HG02798 (cell line): ENCODE measurements at regions not wholly inside any gene's neighbourhood (a gene's known extent, or its start where the extent isn't known, plus 50 kb on each side); places are given as distances from the start of the nearest gene placed in this dataset.
"Not testable (repeated sequence)": the region's sequence is repeated elsewhere in the genome, so short reads cannot be mapped to it uniquely, and the experiment has no call there.

Experiments
- ATAC-seq: cut with Tn5 transposase; IDR thresholded peaks from one replicate; pipeline ENCODE4 v1.9.1; 2021; ENCODE audit warnings: mild to moderate bottlenecking; ENCODE audit not compliant: unreplicated experiment, poor library complexity

DNA sequence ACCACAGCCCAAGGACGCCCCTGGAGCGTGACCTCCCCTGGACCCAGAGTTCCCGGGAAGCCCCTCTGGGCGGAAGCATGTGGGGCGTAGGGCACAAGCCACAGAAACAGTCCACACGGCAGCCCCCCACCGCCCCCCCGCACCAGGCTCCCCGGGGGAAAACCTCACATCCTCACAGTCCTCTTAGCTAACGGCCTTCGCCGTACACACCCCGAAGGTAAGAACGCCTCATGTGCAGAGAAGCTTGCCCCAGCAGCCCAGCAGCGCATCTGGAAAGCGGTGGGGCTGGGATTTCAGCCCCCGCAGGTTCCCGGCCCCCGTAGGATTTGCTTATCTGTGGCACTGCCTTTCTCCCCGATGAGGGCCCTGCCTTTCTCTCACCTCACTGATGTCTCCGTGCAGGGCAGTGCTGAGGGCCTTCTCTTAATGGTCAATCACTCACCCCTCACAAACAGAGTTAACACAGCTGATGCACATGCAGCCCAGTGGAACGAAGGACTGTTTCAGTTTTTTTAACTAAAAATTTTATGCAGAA, 309.2 kb downstream of the BRD1 start:
- ATAC-seq: no peak

DNA sequence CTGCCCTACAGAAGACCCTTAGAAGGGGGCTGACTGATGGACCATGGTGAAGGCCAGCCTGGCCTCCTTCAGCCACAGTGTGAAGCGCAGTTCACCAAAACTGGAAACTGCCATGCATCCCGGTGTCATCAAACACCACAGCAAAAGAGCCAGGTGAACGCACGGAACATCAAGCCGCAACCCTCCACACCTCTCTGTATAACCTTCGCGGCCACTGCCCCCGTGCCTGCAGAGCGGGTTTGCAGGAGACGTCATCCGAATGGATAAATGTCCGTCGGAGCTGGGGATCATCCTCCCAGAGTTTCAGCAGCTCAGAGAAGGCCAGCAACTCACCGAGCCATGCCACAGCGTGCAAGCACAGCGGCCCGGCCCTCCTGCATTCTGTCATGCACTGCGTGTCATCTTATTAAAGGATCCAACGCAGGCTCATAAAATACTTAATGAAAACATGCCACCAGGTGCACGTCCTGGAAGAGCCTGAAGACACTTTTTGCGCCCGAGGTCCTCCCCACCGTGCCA, 309.9 kb downstream of the BRD1 start:
- no peak for ATAC-seq

DNA sequence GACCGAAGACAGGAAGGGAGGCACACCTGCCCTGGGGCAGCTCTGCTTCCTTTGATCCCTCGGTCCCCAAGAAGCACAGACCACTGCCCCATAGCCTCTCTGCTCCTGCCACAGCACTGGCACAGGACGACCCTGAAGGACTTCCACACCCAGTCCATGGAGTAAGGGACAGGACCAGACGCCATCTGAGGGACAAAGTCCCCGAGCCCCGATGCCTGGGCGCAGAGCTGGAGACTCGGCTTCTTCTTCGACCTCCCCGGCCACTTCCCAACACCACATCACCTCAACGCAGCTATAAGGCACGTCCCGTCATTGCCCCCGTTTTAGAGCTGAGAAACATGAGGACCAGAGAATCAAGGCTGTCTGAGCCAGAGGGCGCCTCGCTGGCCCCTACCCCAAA, 310.5 kb downstream of the BRD1 start:
- no peak for ATAC-seq

DNA sequence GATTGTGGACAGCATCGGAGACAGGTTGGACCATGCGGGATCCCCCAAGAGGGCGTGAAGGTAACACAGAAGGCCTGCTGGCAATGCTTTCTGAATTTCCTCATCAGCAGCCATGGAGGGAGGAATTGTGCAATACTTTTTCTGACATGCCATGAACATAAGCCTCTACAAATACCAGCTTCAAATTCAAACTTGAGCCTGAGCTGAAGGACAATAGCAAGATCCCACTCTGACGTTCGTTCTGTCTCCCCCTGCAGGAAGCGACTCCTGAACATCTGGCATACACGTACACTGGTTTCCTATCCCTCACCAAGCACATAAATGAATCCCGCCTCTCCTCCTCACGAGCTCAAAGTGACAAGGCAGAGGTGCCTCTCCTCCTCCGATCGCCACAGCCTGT, 312.2 kb downstream of the BRD1 start:
- no peak for ATAC-seq

DNA sequence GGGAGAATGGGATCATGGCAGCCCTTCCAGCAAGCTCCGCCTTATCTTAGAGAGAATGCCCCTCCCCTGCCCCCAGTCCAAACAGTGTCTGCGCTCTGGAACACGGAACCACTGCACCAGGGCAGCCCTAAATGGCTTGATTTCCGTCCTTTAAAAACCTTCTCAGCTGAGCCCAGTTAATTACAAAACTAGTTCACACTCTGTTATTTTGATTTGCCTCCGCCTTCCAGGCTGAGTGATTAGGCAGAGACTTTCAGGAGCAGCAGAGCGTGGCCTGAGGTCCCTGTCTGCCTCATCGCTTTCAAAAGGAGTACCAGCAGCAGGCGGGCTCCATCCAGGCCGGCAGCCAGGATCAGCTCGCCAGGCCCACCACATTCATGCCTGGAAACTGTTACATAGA, 313.0 kb downstream of the BRD1 start:
- no peak for ATAC-seq

DNA sequence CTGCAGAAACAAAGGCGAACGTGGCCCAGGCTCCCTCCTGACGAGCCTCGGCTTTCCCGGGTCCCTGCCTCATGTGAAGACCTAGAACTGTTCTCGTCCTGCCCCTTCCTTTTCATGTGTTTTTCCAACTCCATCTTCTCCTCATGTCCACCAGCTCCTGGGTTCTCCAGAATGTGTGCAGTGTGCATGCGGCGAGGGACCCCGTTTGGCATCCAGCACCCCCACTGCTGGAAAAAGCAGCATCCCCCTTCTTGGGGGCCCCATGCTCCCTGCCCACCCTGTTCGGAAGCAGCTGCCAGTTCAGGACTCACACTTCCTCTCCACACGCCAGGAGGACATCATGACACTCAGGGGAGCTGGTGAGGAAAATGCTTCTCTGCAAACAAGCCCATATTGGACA, 313.5 kb downstream of the BRD1 start:
- ATAC-seq: no peak

DNA sequence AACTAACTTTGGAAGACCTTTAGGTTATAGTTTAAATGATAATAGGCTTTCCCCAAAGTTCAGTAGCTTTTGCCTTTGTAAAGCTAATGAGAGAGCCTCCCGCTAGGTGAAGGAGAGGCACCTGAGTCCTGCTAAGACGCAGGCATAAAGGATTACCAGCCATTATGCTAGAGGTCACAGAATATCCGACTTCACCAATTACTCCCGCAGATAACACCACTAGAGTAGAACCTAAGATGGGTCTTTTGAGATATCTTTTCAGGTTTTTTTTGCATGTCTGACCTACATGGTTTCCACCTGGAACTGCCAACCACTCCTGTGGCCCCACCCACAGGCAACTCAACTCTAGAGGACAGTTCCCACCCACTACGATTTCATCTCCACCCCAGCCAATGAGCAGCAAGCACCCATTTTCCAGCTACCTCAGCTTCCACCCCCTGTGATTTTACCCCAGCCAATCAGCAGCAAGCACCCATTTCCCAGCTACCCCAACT, 314.3 kb downstream of the BRD1 start:
- no peak for ATAC-seq

DNA sequence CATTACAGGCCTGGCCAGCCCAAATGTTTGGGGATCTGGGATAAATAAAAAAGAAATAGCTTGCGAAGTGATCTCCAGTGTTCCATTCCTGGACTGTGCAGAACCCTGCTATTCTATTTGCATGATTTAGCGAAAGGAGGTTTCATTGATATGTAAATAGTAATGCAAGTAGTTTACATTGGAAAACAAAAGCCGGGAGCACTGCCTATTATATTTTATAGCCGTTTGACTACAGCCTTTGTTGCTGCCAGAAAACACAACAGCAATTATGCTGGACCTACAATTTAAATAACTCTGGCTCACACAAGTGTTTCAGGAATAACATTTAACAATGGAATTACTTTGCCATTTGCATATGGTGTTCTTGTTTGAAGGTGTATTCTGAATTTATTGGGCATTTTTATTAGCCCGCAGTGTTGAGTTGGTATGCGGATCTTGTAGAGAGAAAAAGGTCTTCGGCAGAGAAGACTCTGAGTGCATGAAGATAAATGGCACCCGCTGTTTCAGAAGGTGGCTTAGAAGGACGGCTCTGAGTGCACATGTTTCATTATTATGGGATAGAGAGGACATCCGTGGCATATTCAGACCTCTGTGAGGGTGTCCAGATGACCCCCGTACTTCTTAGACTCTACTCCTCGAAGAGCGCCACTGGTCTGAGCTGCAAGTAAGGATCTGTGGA, 315.0 kb downstream of the BRD1 start:
- no peak for ATAC-seq

DNA sequence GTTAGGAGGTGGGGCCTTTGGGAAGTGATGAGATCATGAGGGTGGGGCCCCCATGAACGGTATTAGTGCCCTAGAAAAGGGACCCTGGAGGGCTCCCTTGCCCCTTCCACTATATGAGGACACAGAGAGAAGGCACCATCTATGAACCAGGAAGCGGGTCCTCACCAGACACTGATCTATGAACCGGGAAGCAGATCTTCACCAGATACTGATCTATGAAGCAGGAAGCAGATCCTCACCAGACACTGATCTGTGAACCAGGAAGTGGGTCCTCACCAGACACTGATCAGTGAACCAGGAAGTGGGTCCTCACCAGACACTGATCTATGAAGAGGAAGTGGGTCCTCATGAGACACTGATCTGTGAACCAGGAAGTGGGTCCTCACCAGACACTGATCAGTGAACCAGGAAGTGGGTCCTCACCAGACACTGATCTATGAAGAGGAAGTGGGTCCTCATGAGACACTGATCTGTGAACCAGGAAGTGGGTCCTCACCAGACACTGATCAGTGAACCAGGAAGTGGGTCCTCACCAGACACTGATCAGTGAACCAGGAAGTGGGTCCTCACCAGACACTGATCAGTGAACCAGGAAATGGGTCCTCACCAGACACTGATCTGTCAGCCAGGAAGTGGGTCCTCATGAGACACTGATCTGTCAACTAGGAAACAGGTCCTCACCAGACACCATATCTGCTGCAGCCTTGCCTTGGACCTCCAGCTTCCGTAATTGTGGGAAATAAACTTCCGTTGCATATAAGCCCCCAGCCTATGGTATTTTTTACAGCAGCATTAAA, 316.1 kb downstream of the BRD1 start:
- not testable (repeated sequence) for ATAC-seq

DNA sequence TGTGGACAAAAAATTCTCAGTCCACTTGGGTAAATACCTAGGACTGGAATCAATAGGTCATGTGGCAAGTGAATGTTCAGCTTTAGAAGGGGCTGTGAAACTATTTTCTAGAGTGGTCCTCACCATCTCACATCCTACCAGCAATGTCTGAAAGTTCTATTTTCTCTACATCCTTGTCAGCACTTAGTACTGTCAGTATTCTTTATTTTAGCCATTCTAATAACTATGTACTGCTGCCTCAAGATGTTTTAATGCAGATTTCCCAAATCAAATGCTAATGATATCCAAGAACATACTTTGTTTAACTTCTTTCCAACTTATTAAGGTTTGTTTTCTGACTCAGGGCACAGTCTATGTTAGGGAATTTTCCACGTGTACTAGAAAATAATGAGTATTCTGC, 317.0 kb downstream of the BRD1 start:
- ATAC-seq: no peak

DNA sequence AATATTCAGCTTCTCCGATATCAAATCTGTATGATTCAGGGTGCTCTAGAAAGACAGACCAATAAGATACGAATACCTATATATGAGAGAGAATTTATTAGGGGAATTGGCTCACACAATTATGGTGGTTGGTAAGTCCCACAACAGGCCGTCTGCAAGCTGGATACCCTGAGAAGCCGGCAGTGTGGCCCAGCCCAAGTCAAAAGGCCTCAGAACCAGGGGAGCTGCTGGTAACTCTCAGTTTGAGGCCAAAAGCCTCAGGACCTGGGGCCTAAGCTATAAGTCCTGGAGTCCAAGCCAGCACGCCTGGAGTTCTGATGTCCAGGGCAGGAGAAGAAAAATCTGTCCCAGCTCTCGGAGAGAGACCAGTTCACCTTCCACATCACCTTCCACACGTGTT, 318.7 kb downstream of the BRD1 start:
- ATAC-seq: no peak

DNA sequence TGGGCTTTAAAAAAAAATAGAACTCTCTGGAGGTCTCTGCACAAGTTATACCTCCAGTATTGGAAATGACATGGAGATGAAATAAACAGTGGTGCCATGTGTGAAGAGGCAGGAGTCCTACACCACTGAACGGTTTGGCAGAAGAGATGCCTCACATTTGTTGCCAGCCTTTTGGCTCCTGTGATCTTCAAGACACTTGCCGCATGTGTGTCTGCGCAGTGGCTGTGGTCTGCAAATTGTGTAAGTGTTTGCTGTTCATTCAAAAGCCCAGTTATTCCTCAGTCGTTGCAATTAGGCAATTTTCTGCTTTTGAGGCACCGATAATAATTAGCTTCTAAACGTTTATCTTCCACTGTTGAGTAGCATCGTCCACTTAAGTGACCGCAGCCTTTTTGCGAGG, 319.1 kb downstream of the BRD1 start:
- ATAC-seq: no peak

DNA sequence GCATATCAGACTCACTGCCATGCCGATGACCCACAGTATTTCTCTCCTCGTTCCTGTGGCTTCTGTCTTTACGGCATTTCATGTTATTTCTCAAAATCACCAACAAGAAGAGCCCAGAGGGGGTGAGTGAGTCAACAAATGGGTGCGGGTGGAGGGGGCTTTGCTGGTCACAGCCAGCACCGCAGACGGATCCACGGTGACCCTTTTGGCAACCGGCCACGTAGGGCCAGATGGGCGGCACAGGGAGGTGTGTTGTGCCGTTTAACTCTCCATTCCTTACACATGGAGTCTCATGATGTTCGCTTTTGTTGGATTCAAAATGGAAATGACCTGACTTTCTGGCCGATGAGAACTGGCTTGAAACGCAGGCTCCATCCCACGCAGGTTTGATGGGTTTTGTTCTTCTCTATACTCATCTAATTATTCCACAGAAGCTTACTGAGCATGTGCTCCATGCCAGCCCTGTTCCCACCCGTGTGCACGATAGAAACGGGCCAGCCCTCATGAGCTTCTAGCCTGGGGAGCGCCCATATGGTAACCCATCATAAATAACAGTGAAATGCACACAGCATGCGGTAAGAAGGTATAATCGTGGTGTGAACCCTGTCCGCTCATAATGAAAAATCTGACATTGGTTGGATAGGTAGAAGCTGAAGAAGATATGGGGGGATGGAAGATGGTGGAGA, 319.9 kb downstream of the BRD1 start:
- ATAC-seq: no peak

DNA sequence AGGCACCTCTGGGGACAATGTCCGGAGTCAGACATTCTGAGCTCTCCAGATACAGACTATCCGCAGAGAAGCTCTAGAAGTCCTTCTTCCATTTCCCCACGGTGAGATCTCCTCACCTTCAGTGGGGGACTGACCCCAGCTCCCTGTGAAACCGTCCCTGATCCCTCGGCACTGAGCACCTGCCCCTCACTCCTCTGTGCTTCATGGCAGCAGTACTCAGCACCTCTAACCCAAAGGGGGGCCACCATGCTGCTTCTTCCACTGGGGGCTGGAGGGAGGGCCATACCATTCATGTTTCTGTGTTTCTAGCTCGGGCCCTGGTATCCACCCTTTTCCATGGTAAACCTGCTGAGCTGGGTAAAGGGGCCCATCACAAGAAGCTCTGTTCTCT, 321.7 kb downstream of the BRD1 start:
- no peak for ATAC-seq

DNA sequence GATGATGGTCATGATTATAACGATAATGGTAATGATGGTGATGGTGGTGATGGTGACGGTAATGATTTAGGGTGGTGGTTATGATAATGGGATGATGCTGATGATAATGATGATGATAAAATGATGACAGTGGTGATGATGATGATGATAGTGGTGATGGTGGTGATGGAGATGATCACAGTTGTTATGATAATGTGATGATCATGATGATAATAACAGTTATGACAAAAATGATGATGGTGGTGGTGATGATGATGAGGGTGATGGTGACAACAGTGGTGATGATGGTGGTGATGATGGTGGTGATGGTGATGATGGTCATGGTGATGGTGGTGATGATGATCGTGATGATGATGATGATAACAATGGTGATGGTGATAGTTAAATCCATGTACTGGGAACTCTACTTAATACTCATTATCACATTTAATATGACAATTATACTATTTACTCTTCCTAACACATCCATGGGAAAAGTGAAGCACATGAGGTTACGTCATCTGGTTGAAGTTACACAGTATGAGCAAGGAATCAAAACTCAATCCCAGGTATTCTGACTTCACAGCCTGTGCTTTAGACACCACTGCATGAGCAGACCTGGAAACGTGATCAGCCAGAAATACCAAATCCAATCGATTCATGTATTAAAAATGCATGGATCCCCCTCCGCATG, 322.2 kb downstream of the BRD1 start:
- ATAC-seq: no peak

DNA sequence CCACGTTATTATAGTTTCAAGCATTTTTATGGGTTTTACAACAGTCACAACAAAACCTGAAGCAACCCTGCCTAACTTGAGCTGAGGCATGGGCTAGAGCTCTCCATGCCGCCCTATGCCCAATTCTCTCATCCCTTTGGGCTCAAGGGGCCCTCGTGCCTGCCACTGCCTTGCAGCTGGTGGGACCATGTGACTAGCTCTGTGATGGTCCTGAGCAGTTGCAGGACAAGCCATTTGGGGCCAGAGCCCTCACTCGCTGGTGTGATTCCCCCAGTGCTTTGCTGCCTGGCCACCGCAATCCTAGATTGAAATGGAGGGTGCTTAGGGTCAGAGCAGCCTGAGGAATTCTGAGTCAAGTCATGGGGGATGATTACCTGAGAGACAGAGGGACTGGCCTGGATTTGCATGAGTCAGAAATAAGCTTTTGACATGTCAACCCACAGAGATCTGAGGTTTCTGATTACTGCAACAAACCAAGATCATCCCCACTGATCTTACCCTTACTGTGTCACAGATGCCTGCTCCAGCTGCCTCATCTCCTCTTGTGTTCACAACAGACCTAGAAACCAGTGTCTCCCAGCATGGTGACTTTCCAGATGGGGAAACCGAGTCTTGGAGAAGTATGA, 323.7 kb downstream of the BRD1 start:
- ATAC-seq: no peak

DNA sequence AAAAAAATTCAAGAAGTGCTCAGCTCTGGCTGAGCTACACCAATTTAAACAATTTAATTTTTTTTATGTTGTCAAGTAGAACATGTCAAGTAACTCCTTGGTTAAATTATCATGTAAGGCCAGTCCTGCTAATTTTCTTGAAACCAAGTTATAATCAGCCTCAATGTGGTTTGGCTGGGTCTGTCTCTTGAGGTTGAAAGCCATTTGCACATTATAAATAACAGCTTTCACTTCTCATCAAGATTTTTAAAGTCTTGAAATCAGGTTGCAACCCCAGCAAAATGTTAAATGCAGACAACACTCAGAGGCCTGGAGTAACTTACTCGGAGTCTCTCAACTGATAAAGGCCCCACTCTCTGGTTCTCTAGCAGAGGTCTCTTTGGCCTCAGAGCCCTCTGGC, 324.4 kb downstream of the BRD1 start:
- no peak for ATAC-seq

DNA sequence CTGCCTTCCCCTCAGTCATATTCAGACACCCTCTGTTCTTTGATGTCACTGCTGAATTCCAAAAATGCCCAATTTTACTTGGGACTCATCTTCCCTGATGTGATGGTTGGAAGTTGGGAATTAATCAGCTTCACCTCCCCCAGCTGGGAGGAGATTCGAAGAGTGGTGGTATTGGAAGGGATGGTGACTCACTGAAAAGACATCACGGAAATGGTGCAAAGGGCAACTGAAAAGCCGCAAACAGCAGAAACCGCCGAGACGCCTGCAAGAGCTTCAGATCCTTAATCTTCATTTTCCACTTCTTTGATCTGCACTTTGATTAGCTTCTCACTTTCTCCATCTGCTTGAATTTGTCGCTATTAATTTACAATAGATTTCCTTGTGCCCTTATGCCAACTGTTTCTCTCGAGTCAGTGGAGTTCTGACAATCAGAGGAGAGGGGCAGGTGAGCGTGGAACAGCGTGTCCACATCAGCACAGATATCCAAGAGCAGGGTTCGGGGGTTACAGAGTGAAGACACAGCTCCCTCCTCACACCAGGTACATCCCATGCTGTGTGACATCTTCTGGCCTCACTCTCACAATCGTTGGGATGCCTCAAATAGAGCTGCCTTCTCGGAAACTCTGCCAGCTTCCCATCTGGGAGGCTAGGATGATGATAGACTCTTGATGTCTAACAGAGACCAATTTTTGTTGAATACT, 325.4 kb downstream of the BRD1 start:
- no peak for ATAC-seq

DNA sequence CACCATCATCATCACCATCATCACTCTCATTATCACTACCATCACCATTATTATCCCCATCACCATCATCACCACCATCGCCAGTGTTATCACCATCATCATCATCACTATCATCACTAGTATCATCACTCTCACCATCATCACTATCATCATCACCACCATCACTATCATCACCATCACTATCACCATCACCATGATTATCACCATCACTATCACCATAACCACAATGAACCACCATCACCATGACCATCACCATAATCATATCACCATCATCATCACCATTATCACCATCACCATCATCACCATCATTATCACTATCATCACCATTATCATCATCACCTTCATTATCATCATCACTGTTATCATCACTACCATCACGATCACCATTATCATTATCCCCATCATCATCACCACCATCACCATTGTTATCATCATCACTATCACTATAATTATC, 326.7 kb downstream of the BRD1 start:
- no peak for ATAC-seq
